NCI-H510A (cell line): ENCODE measurements at regions not wholly inside any gene's neighbourhood (a gene's known extent, or its start where the extent isn't known, plus 50 kb on each side); places are given as distances from the start of the nearest gene placed in this dataset.

Experiments
- DNase-seq: peaks from one replicate; lab custom pipeline; 2025; lab: John Stamatoyannopoulos, UW

DNA sequence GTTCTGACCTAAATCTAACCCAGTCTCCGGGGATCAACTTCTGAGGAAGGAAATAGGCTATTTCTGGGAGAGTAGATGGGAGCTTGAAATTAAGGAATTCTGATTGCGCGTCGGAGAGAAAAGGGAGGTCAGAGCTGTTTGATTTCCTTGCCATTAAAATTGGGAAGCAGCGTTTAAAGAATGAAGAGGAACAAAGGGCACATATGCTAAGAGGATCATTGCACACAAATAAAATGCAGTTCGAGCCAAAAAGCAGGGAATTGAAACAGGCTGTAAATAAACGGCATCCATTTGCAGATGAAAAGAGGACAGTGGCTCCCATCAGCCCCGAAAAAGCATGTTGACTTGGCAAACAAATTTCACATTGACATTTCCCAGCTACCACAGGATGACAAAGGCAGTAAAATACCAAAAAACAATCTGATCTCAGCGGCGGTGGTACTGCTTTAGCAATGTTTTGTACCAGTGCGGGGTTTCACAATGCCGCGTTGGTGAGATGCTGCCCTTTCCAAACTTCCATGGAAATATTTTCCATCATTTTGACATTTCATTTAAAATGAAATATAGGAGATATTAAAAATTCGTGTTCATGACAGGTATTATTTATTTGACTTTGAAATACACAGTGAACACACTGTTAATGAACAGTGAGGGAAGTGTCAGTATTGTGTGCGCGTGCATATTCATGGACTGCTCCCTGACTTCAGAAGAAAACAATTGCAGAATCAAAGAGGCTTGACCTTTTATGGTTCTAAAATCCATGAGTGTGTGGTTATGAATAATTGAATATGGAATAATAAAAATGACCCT lies 108.8 kb downstream of the SQOR start:
- no peak for DNase-seq

DNA sequence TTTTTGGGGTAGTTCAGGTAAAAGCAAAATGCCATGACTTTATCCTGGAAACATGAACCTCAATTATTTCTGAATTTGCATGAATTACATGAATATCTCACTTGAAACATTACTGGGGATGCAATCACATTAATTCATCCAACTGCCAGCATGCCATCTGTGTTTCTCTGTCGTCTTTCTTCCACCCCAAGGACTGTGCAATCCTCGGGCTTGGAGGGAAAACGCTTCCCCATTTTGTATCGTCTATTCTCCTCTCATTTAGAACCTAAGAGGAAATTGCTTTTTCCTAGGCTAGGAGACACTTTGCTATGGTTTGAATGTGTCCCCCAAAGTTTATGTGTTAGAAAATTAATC lies 109.4 kb downstream of the SQOR start:
- DNase-seq = no peak

DNA sequence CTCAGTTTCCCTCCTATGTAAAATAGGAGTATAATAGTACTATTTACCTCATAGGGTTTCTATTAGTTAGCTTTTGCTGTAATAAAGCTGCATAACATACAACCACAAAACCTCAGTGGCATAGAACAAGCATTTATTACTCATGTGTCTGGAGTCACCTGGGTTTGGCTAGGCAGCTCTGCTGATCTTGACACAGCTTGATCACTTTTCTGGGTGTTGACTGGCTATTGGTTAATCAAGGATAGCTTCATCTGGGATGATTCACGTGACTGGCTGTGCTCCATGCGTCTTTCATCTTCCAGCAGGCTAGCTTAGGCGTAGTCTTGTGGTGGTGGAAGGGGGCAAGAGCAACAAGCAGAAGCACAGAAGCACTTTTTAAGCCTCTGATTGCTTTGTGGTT lies 112.6 kb downstream of the SQOR start:
- no peak for DNase-seq

DNA sequence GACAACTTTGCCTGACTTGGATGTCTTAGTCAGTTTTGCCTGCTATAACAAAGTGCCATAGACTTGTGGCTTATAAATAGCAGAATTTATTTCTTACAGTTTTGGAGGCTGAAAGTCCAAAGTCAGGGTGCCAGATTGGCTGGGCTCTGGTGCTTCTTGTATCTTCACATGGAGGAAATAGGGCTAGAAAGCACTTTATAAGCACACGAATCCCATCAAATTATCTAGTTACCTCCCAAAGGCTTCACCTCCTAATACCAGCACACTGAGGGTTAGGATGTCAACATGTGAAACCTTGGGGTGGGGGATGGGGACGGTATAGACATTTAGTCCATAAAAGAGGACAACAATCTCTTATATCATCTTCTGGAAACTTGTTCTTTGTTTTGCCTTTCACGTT lies 116.8 kb downstream of the SQOR start:
- DNase-seq = no peak

DNA sequence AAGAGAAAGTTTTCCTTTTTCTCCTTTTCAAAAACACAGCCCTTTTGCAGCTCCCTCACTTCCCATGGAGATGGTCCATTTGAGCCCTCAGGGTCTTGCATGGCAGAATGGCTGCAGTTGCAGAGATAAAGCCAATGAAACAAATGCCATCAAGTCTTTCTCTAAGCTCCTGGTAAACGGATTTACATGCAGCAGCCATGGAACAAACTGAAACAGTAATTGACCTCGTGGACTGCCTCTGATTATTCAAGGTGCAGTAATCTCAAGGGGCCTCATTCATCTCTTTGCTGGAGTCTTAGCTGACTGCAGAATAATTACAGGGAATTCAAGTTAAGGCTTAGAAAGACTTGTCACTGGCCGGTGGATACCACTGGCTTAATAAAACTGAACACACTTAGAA lies 125.1 kb downstream of the SQOR start:
- DNase-seq = no peak

DNA sequence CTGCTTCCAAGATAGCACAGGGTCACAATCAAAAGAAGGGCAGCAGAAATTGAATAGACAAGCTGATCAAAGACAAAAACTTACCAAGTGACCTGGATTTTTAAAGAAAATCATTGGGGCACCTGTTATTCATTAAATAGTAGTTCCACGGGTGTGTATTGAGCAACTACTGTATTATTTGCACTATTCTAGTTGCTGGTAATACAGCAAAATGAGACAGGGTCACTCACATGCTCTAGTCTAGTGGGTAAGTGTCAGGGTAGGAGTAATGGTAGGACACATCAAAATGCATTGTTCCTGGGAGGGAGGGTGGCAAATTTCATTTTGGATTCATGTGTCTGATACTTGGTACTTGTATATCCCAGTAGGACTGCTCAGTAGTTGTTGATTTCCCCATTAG lies 127.9 kb downstream of the SQOR start:
- DNase-seq = no peak

DNA sequence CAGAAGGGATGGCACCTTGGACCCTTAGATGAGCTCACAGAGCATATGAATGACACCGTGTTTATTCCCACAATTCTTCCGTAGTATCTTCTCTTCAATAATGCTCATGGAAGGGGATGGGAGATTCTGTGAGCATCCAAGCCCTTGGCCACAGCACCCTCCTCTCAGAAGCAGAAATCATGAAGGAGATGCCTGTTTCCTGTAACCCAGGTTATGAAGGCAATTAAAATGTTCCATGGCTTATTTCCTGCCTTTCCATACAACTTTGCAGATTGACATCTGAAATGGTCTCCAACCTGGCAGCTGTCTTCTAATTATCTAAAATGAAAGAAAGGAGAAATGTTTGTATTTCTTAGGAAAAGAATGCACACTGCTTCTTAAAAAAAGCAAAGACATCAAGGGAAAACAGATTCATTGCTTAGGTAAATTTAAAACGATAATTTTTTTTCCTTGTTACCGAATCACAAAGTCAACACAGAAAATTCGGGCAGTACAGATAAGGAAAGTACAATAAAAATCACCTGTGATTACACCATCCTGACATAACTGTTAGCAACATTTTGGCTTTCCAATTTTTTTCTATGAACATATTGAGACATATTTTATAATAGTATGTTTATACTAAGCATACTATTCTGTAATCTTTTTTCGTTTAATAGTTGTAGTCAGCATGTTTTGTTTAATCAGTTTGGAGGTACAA lies 128.5 kb downstream of the SQOR start:
- DNase-seq = no peak

DNA sequence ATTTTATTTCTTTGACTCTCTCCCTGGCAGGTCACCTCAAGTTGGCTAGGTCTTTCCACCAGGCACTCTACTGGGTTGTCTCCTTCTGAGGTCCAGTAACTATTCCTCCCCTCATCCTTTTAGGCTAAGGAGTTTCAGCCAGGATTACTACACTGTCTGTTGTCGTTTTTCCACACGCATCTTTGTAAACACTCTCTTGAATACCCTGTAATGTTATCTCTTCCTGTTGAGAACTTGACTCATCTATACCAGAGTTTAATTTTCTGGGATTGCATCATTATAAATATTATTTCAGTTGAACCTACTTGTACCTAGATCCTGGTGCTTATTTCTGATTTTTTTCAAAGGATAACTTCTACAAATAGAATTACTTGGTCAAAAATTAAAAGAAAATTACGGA lies 138.3 kb downstream of the SQOR start:
- DNase-seq = no peak

DNA sequence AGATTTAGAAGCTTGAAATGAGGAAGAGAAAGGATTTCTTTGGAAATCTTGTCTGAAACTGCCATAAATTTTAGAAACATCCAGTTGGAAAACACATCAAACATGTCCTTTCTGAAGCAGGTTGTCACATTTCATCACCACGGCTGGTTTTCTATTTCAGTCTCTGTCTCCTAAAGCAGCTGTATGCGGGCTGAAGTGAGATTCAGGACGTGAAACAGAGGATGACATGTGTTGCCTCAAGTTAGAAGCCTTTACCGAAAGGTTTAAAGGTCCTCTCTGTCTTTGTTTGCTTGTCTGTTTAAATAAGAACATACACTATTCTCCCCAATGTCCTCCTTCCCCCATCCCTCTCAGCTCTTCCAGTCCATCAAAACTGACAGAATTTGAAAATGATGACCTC lies 141.9 kb downstream of the SQOR start:
- DNase-seq = no peak

DNA sequence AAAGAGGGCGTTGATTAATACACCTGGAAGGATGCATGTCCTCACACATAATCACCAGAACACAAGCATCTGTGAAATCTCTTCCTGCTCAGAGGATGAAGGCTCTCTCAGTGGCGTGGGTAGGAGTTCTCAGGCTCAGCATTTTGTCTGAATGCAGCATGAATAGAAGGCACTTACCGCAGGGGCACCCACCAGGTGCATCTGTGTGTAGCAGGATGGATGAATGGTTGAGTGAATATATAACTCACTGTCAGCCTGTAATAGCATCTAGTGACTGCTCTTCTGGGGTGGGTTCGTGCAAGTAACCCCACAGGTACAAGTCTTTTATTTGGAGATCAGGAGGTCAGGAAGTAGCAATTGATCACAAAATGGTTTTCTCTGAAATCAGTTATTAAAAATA lies 143.0 kb downstream of the SQOR start:
- no peak for DNase-seq

DNA sequence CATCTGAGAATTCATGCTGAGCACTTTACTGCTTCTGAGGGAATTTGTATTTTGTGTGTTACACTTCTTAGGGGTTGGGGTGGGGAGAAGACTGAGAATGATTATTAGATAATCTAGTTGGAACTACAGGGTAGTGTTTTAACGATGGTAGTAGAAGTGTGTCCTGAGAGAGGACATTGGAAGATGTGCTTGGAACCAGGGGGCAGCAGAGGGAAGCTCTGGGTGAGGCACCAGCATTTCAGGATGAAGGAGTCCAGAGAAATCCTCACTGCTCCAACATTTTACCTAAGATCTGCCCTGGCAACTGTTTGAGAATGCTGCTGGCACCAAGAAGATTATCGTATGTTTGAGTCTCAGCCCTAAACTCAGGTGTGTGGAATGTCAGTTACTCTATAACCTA lies 145.5 kb downstream of the SQOR start:
- DNase-seq = no peak

DNA sequence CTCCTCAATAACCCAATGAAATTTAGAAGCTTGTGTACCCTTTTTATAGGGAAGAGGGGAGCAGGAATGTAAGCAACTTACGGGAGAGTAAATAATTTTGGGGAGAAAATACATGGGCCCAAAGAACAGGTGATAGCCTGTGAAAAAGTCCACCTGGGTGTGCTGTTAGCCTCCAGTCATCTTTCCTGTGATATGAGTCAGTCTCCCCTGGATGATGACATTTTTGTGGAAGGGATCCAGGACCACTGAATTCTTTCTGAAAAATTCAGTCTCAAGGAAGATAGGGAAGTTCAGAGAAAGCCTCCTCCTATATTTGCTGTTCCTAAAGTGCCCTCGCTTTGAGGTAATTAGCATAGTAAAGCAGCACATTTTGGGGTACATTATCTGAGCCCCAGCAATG lies 149.8 kb downstream of the SQOR start:
- no peak for DNase-seq

DNA sequence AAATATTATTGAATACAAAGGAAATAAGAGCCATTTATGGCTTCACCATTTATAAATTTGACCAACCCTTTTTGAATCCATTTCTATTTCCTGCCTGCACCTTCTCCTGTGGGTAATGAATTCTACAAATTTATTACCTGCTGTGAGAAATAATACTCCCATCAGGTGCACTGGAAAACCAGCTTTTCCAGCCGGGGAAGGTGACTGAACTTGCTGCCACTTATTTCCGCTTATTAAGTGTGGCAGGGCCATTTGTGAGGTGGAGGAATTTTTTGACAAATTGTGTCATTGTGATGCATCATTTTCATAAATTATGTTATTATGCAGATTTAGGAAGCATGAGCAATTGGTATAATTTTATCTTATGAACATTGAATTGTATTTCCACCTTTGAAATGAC lies 151.1 kb downstream of the SQOR start:
- no peak for DNase-seq

DNA sequence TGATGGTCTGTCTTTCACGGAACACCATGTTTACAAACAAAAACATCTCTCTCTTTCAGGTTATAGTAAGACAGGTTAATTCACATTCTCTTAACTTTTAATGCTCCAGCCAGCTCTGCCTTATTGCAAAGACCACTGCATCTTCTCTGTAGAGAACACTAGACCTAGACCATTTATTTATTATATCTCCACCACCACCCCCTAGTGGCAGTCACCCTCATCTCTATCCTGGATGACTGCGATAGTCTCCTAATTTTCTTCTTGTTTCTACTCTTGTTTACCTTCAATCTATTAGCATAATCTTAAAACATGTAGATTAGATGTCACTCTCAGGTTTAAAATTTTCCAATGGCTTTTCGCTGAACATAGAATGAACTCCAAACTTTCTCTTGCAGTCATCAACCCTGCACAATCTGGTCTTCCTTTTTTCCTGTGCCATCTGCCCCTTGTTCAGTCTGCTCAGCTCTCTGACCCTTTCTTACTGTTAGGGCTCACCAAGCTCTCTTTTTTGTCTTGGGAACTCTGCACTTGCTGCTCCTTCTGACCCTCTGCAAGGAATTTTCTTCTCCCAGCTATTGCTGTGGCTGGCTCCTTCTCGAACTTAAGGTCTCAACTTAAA lies 155.6 kb downstream of the SQOR start:
- no peak for DNase-seq

DNA sequence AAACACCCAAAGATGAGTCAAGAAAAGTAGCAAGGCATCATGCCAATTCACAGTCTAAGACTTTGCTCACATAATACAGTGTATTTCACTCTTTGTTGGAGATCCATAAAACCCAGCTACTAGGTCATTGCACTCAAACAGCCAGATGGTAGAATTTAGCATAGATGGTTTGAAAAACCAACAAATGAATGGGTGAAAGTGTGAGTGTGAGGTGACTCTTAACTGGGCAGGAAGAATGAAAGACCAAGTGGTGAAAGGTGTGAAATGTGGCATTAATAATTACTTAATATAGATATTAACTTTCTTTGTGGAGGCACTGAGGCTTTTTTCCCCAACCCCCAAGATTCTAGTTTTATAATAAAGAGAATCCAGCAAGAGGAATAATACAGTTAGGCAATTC lies 159.5 kb downstream of the SQOR start:
- no peak for DNase-seq

DNA sequence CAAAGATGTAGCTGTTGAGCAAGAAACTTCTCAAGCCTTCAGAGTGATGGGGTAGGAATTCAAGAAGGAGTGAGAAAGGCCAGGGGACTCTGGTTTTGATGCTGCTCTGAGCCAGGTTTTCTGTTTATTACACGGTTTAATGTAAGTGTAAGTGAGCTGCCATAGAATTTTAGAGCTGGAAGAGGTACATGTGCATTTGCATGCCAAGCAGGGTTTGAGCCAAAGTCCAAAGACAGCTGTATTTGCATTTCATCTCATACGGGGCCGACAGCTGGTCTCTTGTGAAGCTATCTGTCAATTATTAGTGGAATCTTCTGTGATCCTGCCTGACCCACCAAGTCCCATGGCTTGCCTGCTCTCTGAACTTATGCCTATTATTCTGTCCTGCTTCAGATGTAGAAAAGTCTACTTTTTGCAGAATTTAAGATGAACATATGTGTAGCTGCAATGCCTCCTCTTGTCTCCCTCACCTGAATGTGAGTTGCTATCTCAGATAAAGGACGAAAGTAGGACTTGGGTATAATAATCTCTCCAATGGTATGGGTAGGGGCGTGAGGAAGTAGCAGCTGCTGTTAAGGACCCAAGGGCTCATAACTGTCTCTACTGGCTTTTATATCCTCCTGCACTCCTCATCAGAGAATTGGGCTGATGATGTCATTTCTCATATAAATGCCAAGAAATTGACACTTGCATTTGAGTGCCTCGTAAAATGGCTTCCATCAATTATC lies 160.0 kb downstream of the SQOR start:
- no peak for DNase-seq

DNA sequence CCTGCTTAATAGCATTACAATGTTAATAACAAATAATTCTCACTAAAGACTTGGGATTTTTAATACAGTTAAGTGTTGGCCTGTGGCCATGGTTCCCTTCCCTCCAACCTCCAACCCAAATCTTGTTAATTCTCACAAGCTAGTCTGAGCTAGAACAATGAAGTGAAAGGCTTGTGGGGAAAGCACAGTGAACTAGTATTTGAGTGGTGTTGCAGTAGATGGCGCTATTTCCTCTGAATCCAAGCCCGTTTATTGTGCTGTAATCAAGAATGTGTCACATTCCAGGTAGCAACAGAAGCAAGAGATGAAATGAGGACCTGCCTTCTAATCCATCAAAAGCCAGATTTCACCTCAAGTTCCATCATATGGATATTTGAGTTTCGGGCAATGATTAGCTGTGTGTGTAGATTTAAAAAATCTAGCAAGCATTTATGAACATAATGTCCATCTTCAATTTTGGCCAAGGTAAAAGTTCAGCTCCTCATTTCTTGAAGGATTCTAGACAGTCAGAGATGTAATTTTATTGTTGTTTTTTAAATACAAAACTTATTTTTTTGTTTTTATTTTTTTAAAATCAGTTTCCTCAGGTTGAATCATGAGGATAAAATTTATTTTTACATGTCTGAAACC lies 160.7 kb downstream of the SQOR start:
- DNase-seq = no peak

DNA sequence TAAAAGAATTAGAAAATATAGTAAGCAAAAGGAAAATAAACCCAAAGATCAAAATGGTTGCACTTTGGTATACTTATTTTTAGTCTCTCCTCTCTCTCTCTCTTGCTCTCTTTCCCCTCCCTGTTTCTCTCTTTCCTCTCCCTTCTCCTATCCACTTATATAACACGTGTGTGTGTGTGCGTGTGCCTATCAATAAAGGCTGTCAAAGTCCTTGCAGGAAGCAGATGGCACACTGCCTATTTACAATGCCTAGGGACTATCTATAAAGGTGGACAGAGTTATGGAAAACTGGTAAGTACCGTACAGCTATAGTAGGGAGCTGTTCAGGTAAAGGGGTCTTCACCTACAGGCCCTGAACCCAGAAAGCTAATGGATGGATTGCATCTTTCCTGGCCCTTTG lies 161.6 kb downstream of the SQOR start:
- no peak for DNase-seq

DNA sequence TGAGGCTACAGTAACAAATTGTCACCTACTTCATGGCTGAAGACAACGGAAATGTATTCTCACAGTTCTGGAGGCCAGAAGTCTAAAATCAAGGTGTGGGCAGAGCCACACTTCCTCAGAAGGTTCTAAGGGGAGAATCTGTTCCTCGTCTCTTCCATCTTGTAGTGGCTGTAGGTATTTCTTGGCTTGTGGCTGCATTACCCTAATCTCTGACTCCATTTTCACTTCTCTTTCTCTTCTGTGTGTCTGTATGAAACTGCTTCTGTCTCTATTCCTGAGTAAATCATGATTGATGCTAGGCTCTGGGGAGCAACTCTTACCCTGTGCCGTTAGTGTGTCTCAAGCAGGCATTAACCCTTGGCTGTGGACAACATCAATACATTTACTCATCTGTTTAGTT lies 164.7 kb downstream of the SQOR start:
- no peak for DNase-seq

DNA sequence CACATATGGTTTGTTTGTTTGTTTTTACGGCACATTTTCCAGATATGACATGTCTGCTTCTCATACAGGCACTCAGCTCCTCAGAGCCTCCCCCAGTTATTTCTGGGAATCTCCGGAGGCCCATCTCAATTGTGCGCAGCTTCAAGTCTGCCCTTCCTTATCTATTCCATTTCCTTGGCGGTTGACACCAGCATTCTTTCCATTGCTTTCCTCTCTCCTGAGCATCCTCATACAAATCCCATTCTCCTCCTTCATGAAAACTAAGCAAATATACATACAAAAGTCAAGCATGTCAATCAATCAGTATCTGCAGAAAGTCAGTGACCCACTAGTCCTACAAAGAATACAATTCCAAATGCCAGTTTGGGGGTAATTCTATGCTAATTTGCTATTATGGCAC lies 166.7 kb downstream of the SQOR start:
- no peak for DNase-seq

DNA sequence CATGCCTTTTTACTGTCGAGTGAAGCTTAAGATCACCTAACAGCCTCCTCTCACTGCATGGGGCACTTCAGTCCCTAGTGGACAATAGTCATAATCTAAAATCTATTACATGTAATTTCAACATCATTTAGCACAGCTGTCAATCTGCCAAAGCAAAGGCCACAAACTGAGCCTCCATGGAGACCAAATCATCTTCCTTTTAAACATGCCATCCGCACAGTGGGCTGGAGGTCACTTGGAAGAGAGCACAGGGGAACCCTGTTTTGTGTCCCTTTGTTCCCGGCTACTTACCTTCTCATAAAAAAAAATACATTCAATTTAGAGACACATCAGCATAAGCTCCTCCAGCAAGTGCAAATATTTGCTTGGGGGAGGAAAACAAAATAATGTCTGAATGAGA lies 167.3 kb downstream of the SQOR start:
- DNase-seq = no peak

DNA sequence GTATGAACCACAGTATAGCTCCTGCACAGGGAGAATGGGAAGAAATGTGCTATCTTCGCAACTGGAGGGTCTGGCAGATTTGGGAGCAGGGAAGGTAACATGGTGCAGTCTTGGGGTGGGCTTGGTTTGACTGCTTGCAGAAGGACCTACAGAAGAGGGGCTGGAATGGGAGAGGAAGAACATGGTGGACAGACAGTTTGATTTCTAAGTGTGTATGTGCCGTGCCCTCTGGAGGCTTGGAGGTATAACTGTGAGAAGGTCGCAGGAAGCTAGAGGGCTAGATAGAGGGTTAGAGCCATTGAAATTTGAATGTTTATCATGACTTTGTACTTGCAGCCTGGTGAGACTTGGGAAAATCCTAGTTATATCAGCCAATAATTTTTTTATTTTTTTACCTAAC lies 169.2 kb downstream of the SQOR start:
- no peak for DNase-seq
